NB4 (cell line): ENCODE measurements at regions not wholly inside any gene's neighbourhood (a gene's known extent, or its start where the extent isn't known, plus 50 kb on each side); places are given as distances from the start of the nearest gene placed in this dataset.
A peak's percentile ranks its signal among the peaks of the same experiment; 100 is the strongest.

Experiments used
- CTCF ChIP-seq: IDR thresholded peaks from one replicate; pipeline ENCODE4 v1.5.1; 2012; ENCODE audit warnings: low read depth, low read length
- MAX ChIP-seq: IDR thresholded peaks from 2 replicates; pipeline ENCODE4 v1.6.1; 2011; ENCODE audit warnings: low read depth, low read length
- POLR2A ChIP-seq: IDR thresholded peaks from 2 replicates; pipeline ENCODE4 v1.6.1; 2011; ENCODE audit warnings: mild to moderate bottlenecking; ENCODE audit not compliant: insufficient read length; ENCODE audit errors: extremely low read depth

GRCh38 chr1:182170891-182171461, 109.5 kb upstream of the ZNF648 start:
- TF ChIP-seq CTCF, result no peak
- no peak for TF ChIP-seq POLR2A
- peak; percentile 96 for TF ChIP-seq MAX
